Osteocyte (in vitro differentiated cells): ENCODE measurements at regions not wholly inside any gene's neighbourhood (a gene's known extent, or its start where the extent isn't known, plus 50 kb on each side); places are given as distances from the start of the nearest gene placed in this dataset.

Source experiments
- DNase-seq: peaks from one replicate; pipeline ENCODE4 v3.0.0; 2021; ENCODE audit warnings: mixed read lengths; ENCODE audit not compliant: unreplicated experiment; ENCODE audit errors: extremely low spot score
- H3K27ac Mint-ChIP-seq: one replicate; pipeline ENCODE4 v1.8.0; 2021; ENCODE audit warnings: mild to moderate bottlenecking, mixed read lengths; ENCODE audit not compliant: unreplicated experiment
- H3K27me3 Mint-ChIP-seq: one replicate; pipeline ENCODE4 v1.8.0; 2021; ENCODE audit warnings: mixed read lengths; ENCODE audit not compliant: unreplicated experiment
- H3K36me3 Mint-ChIP-seq: one replicate; pipeline ENCODE4 v1.8.0; 2021; ENCODE audit warnings: mixed read lengths; ENCODE audit not compliant: unreplicated experiment
- H3K4me1 Mint-ChIP-seq: one replicate; pipeline ENCODE4 v1.8.0; 2021; ENCODE audit warnings: mixed read lengths; ENCODE audit not compliant: unreplicated experiment
- H3K4me3 Mint-ChIP-seq: one replicate; pipeline ENCODE4 v1.8.0; 2021; ENCODE audit warnings: mild to moderate bottlenecking, moderate library complexity, mixed read lengths; ENCODE audit not compliant: unreplicated experiment
- H3K9me3 Mint-ChIP-seq: one replicate; pipeline ENCODE4 v1.8.0; 2021; ENCODE audit warnings: mixed read lengths; ENCODE audit not compliant: unreplicated experiment
- TF ChIP-seq, protein P1 (sequence below): fragments of 200-600 bp; sonication (generic); IDR thresholded peaks from 2 replicates; pipeline ENCODE4 v1.5.0; 2021; ENCODE audit warnings: antibody characterized with exemption, mild to moderate bottlenecking, moderate library complexity

DNA sequence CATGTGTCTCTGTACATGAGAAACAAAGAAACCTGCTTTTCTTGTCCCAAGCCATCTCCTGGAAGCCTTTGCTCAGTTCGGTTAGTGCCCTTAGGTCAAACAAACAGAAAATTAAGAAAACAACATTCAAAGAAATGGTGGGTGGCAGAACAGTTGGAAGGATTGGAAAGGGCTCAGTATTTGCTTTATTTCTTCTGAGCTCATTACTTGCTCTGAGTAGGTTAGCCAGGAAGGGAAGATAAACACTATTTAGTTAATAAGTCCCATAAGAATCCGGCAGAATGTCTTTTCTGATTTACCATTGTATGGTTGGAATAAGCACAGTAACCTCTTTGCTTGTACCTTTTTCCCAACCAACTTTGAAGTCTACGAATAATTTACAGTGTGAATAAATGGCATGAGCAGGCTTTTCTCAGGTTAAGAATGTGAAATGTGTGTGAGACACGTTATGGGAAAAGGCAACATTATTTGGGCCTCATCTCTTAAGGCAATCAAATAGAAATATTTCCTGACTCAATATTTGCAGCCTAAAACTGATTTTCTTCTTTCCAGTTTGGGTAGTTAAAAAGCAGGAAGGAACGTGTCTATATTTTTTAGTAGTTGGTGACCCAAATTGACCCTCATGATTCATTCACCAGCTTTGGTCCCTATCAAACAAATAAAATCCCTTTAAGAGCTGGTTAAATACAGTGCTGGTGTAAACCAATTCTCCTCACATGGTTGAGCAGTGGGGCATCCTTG lies 158.5 kb downstream of the DKK1 start:
- H3K9me3 Mint-ChIP-seq = peaks cover 12% of the 10 kb centered on the region
- TF ChIP-seq, protein P1, sequence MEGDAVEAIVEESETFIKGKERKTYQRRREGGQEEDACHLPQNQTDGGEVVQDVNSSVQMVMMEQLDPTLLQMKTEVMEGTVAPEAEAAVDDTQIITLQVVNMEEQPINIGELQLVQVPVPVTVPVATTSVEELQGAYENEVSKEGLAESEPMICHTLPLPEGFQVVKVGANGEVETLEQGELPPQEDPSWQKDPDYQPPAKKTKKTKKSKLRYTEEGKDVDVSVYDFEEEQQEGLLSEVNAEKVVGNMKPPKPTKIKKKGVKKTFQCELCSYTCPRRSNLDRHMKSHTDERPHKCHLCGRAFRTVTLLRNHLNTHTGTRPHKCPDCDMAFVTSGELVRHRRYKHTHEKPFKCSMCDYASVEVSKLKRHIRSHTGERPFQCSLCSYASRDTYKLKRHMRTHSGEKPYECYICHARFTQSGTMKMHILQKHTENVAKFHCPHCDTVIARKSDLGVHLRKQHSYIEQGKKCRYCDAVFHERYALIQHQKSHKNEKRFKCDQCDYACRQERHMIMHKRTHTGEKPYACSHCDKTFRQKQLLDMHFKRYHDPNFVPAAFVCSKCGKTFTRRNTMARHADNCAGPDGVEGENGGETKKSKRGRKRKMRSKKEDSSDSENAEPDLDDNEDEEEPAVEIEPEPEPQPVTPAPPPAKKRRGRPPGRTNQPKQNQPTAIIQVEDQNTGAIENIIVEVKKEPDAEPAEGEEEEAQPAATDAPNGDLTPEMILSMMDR = no peak
- DNase-seq = no peak
- H3K27ac Mint-ChIP-seq = no peak overlapping the region
- H3K27me3 Mint-ChIP-seq = no peaks in the 10 kb centered on the region
- H3K4me3 Mint-ChIP-seq = no peak overlapping the region
- H3K4me1 Mint-ChIP-seq = no peaks in the 10 kb centered on the region
- H3K36me3 Mint-ChIP-seq = no peaks in the 10 kb centered on the region

DNA sequence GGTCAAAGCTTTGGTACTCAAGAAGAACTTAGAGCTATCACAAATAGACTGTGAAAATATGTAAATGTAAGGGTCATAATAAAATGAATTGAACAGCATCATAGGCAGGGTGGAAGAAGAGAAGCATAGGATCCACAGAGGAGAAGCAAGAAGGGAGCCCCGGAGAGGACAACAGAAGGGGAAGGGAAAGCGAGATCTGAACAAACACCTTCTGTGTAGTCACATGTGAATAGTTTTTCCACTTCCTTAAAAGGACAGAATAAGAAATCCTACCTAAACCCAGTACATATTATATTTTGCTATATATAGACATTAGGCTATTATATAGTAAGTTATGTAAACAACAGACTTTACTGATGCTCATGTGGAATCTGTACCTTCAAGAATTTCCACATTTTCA lies 160.2 kb downstream of the DKK1 start:
- Mint-ChIP-seq H3K9me3 (peaks cover 12% of the 10 kb centered on the region), H3K36me3 (no peaks in the 10 kb centered on the region), H3K27ac (no peak overlapping the region), H3K4me1 (no peaks in the 10 kb centered on the region), H3K27me3 (no peaks in the 10 kb centered on the region), H3K4me3 (no peak overlapping the region)
- no peak for DNase-seq
- TF ChIP-seq, protein P1 = no peak

DNA sequence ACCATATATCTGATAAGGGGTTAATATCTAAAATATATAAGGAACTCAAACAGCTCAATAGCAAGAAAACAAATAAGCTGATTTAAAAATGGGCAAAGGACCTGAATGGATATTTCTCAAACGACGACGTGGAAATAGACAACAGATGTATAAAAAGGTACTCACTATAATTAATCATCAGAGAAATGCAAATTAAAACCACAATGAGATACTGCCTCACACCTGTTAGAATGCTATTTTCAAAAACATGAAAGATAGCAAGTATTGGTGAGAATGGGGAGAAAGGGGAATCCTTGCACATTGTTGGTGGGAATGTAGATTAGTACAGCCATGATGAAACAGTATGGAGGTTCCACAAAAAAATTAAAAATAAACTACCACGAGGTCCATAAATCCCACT lies 163.2 kb downstream of the DKK1 start:
- Mint-ChIP-seq H3K27ac (no peak overlapping the region), H3K4me1 (peaks cover 6% of the 10 kb centered on the region), H3K9me3 (peaks cover 8% of the 10 kb centered on the region), H3K27me3 (no peaks in the 10 kb centered on the region), H3K36me3 (no peaks in the 10 kb centered on the region), H3K4me3 (no peak overlapping the region)
- DNase-seq = no peak
- TF ChIP-seq, protein P1 = no peak

DNA sequence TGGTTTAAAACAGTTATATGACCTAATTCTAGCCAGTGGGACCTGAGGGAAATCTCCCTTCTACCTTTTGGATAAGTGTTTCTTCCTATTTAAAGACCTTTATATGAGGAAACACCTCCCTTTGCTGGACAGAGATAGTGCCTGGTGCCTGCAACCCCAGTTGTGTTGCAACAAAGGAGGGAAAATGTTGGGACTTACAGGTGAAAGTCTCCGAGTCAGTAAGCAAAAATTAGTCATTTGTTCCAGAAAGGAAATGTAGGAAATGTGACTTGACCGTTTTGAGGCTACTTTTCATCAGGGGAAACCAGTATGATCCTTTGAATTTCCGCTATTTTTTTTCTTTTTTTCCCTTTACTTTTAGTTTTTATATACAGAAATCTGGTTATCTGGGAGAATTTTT lies 165.5 kb downstream of the DKK1 start:
- Mint-ChIP-seq H3K4me1 (peaks cover 17% of the 10 kb centered on the region), H3K27ac (no peak overlapping the region), H3K4me3 (no peak overlapping the region), H3K9me3 (peaks cover 4% of the 10 kb centered on the region), H3K36me3 (no peaks in the 10 kb centered on the region), H3K27me3 (no peaks in the 10 kb centered on the region)
- no peak for DNase-seq
- TF ChIP-seq, protein P1 = no peak

DNA sequence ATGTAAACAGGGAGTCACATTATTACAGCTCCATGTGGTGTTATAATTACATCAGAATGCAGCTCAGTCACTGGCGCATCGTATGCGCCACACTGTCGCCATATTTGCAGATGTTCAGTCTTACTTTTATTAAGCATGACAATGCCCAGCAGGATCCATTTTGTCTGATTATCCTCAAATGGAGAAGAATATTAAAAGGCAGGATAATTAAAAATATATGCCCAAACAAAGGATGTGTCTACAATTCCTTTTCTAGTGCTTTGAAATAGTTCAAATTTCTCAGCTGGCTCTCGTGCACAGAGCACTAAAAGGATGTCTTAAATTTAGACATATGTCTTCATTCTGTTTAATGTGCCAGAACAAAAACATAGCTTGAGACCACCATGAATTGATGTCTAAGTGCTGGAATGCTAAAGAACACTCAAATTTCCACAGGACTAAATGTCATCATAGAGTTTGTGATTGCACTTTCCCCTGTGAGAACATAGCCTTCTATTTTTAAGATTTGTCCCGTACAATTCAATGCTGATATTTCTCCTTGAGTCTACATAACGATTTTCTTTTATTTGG lies 168.0 kb downstream of the DKK1 start:
- H3K27ac Mint-ChIP-seq = no peak overlapping the region

More for the DNA sequence above, 168.0 kb downstream of the DKK1 start:
- H3K27me3 Mint-ChIP-seq = no peaks in the 10 kb centered on the region
- TF ChIP-seq, protein P1 = no peak
- no peaks in the 10 kb centered on the region for H3K36me3 Mint-ChIP-seq
- no peaks in the 10 kb centered on the region for H3K9me3 Mint-ChIP-seq
- no peak for DNase-seq
- no peak overlapping the region for H3K4me3 Mint-ChIP-seq
- H3K4me1 Mint-ChIP-seq = peaks cover 40% of the 10 kb centered on the region
